ENCODE measurements at regions not wholly inside any gene's neighbourhood (a gene's known extent, or its start where the extent isn't known, plus 50 kb on each side); places are given as distances from the start of the nearest gene placed in this dataset.

DNA sequence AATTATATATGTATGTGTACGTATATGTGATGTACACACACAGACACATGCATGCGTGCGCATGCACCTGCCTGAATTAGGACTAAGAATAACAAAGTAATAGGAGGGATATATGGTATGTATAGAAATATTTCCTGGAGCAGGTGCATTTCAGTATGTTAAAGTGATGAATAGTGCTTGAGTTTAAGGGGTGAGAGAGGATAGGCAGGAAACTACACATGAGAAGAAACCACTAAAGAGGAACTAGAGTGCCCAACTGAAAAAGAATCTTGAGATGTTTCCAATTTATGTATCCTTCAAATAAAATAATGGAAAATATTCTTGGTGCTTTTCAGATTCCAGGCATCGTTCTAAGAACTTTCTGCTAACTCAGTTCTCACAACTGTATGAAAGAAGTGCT lies 52.6 kb upstream of the UNC5C start:
- no peaks in the 10 kb centered on the region for H3K79me2 ChIP-seq (replicated peaks; ENCODE audit: insufficient read depth, low read length)
- H3K9ac ChIP-seq (ENCODE audit: low read length), result no peak overlapping the region
- no peaks in the 10 kb centered on the region for H3F3A ChIP-seq (ENCODE audit: insufficient read depth, low read length, poor library complexity, severe bottlenecking)
- H3K4me3 ChIP-seq (ENCODE audit: low read length), result no peak overlapping the region
- H3K27ac ChIP-seq (ENCODE audit: low read length), result no peak overlapping the region
- no peaks in the 10 kb centered on the region for H3K27me3 ChIP-seq (ENCODE audit: insufficient read depth, low read depth, low read length)
- H4K20me1 ChIP-seq (ENCODE audit: insufficient read depth), result no peaks in the 10 kb centered on the region
- H3K4me2 ChIP-seq (ENCODE audit: low read length), result no peak overlapping the region
- no peaks in the 10 kb centered on the region for H3K9me2 ChIP-seq (ENCODE audit: insufficient read depth, low read length)
- H2AFZ ChIP-seq (ENCODE audit: low read depth, low read length), result no peak overlapping the region
- H3K9me3 ChIP-seq (ENCODE audit: low read length), result no peaks in the 10 kb centered on the region
- no peaks in the 10 kb centered on the region for H3K36me3 ChIP-seq (ENCODE audit: insufficient read depth, low read length)
- no peak for TF ChIP-seq EZH2 (IDR thresholded peaks at IDR 0.05; ENCODE audit: borderline replicate concordance, insufficient read depth, low read length, poor library complexity, severe bottlenecking)
- no peak for TF ChIP-seq POLR2AphosphoS5 (IDR thresholded peaks at IDR 0.05)
- no peak for TF ChIP-seq MXI1 (conservative IDR thresholded peaks at IDR 0.05; ENCODE audit: poor library complexity, severe bottlenecking)
- TF ChIP-seq, protein P1, sequence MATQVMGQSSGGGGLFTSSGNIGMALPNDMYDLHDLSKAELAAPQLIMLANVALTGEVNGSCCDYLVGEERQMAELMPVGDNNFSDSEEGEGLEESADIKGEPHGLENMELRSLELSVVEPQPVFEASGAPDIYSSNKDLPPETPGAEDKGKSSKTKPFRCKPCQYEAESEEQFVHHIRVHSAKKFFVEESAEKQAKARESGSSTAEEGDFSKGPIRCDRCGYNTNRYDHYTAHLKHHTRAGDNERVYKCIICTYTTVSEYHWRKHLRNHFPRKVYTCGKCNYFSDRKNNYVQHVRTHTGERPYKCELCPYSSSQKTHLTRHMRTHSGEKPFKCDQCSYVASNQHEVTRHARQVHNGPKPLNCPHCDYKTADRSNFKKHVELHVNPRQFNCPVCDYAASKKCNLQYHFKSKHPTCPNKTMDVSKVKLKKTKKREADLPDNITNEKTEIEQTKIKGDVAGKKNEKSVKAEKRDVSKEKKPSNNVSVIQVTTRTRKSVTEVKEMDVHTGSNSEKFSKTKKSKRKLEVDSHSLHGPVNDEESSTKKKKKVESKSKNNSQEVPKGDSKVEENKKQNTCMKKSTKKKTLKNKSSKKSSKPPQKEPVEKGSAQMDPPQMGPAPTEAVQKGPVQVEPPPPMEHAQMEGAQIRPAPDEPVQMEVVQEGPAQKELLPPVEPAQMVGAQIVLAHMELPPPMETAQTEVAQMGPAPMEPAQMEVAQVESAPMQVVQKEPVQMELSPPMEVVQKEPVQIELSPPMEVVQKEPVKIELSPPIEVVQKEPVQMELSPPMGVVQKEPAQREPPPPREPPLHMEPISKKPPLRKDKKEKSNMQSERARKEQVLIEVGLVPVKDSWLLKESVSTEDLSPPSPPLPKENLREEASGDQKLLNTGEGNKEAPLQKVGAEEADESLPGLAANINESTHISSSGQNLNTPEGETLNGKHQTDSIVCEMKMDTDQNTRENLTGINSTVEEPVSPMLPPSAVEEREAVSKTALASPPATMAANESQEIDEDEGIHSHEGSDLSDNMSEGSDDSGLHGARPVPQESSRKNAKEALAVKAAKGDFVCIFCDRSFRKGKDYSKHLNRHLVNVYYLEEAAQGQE (IDR thresholded peaks at IDR 0.05; ENCODE audit: borderline replicate concordance), result no peak
- TF ChIP-seq SMC3 (conservative IDR thresholded peaks at IDR 0.05; ENCODE audit: poor library complexity), result no peak
- no peak for TF ChIP-seq RAD21 (conservative IDR thresholded peaks at IDR 0.05)
- no peak for TF ChIP-seq TAF1 (IDR thresholded peaks at IDR 0.05; ENCODE audit: low read depth)
- TF ChIP-seq, protein P2, sequence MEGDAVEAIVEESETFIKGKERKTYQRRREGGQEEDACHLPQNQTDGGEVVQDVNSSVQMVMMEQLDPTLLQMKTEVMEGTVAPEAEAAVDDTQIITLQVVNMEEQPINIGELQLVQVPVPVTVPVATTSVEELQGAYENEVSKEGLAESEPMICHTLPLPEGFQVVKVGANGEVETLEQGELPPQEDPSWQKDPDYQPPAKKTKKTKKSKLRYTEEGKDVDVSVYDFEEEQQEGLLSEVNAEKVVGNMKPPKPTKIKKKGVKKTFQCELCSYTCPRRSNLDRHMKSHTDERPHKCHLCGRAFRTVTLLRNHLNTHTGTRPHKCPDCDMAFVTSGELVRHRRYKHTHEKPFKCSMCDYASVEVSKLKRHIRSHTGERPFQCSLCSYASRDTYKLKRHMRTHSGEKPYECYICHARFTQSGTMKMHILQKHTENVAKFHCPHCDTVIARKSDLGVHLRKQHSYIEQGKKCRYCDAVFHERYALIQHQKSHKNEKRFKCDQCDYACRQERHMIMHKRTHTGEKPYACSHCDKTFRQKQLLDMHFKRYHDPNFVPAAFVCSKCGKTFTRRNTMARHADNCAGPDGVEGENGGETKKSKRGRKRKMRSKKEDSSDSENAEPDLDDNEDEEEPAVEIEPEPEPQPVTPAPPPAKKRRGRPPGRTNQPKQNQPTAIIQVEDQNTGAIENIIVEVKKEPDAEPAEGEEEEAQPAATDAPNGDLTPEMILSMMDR (IDR thresholded peaks at IDR 0.05; ENCODE audit: poor library complexity, severe bottlenecking), result no peak
- TF ChIP-seq EP300 (conservative IDR thresholded peaks at IDR 0.05; ENCODE audit: poor library complexity, severe bottlenecking), result no peak

DNA sequence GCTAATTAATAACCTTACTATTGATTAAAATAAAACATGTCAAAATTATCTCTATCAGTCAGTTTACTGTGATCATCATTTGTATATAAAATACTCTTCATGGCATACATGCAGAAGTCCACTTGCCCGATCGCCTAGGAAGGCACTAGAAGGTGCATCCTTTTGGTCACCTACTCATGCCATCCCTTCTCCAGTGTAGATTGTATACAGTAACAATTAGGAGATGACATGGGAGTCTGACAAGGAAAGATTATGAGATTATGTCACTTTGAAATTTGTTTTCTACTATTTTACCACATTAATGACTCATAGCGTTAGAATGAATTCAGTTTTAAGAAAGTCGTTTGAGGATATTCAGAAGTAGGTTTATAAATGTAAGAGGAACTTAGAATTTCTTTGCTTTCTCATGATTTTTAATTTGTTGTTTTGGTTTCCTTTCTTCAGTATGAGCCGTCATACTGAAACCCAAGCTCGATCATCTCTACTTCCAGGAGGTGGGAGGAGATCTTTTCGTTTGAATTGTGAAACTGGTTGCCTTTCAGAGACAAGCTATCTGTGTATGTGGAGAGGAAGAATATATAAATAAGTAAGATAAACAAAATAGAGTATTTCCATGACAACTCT lies 51.1 kb upstream of the UNC5C start:
- Histone ChIP-seq H3K27ac (ENCODE audit: low read length) (no peak overlapping the region), H3K9me2 (ENCODE audit: insufficient read depth, low read length) (no peaks in the 10 kb centered on the region), H3K79me2 (replicated peaks; ENCODE audit: insufficient read depth, low read length) (no peaks in the 10 kb centered on the region), H3K4me3 (ENCODE audit: low read length) (no peak overlapping the region), H3K9me3 (ENCODE audit: low read length) (no peaks in the 10 kb centered on the region), H4K20me1 (ENCODE audit: insufficient read depth) (no peaks in the 10 kb centered on the region), H2AFZ (ENCODE audit: low read depth, low read length) (no peak overlapping the region), H3K27me3 (ENCODE audit: insufficient read depth, low read depth, low read length) (no peaks in the 10 kb centered on the region), H3K4me2 (ENCODE audit: low read length) (no peak overlapping the region), H3K36me3 (ENCODE audit: insufficient read depth, low read length) (no peaks in the 10 kb centered on the region), H3F3A (ENCODE audit: insufficient read depth, low read length, poor library complexity, severe bottlenecking) (no peaks in the 10 kb centered on the region), H3K9ac (ENCODE audit: low read length) (no peak overlapping the region)
- no peak for TF ChIP-seq SMC3 (conservative IDR thresholded peaks at IDR 0.05; ENCODE audit: poor library complexity)
- TF ChIP-seq, protein P2 (IDR thresholded peaks at IDR 0.05; ENCODE audit: poor library complexity, severe bottlenecking), result no peak
- TF ChIP-seq RAD21 (conservative IDR thresholded peaks at IDR 0.05), result no peak
- no peak for TF ChIP-seq POLR2AphosphoS5 (IDR thresholded peaks at IDR 0.05)
- TF ChIP-seq MXI1 (conservative IDR thresholded peaks at IDR 0.05; ENCODE audit: poor library complexity, severe bottlenecking), result no peak
- TF ChIP-seq EP300 (conservative IDR thresholded peaks at IDR 0.05; ENCODE audit: poor library complexity, severe bottlenecking), result no peak
- TF ChIP-seq, protein P1 (IDR thresholded peaks at IDR 0.05; ENCODE audit: borderline replicate concordance), result no peak
- TF ChIP-seq TAF1 (IDR thresholded peaks at IDR 0.05; ENCODE audit: low read depth), result no peak
- no peak for TF ChIP-seq EZH2 (IDR thresholded peaks at IDR 0.05; ENCODE audit: borderline replicate concordance, insufficient read depth, low read length, poor library complexity, severe bottlenecking)

Data from neural cell (in vitro differentiated cells).